ENCODE measurements at regions not wholly inside any gene's neighbourhood (a gene's known extent, or its start where the extent isn't known, plus 50 kb on each side); places are given as distances from the start of the nearest gene placed in this dataset.

DNA sequence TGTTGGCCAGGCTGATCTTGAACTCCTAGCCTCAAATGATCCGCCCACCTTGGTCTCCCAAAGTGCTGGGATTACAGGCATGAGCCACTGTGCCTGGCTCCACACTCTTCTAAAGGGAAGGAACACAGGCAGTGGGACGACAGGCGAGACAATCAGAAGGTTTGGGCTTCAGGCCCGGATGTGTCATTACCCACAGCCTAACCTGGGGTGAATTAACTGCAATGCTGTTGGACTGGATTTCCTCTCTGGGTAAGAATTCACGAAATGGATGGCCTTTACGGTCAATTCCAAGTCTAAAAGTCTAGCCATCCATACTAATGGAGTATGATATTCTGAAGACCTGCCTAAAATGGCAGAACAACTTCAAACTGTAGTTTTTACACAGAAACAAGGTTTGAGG is 83.7 kb upstream of the CCDC28A start:
- no peak for TF ChIP-seq POLR2A (IDR thresholded peaks at IDR 0.05)
- TF ChIP-seq, protein P1, sequence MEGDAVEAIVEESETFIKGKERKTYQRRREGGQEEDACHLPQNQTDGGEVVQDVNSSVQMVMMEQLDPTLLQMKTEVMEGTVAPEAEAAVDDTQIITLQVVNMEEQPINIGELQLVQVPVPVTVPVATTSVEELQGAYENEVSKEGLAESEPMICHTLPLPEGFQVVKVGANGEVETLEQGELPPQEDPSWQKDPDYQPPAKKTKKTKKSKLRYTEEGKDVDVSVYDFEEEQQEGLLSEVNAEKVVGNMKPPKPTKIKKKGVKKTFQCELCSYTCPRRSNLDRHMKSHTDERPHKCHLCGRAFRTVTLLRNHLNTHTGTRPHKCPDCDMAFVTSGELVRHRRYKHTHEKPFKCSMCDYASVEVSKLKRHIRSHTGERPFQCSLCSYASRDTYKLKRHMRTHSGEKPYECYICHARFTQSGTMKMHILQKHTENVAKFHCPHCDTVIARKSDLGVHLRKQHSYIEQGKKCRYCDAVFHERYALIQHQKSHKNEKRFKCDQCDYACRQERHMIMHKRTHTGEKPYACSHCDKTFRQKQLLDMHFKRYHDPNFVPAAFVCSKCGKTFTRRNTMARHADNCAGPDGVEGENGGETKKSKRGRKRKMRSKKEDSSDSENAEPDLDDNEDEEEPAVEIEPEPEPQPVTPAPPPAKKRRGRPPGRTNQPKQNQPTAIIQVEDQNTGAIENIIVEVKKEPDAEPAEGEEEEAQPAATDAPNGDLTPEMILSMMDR (IDR thresholded peaks at IDR 0.05): no peak
